ENCODE measurements at regions not wholly inside any gene's neighbourhood (a gene's known extent, or its start where the extent isn't known, plus 50 kb on each side); places are given as distances from the start of the nearest gene placed in this dataset.

- H3K4me3 ChIP-seq (replicated peaks in 1 of 3; ENCODE audit: low read depth in 2 of 3, low read length in 3 of 3), result no peak overlapping the region
- H2AFZ ChIP-seq (ENCODE audit: insufficient read depth, low read depth, low read length, poor library complexity, severe bottlenecking), result no peak overlapping the region
- no peak overlapping the region for H3K4me3 Mint-ChIP-seq
- WGBS (ENCODE audit: insufficient coverage), result 83% methylated on average over 1 of the region's 1 CpG
- peaks cover 2 to 5% (median 2%) of the 10 kb centered on the region in 3 donors for H3K27me3 Mint-ChIP-seq (ENCODE audit: low read depth in 3 of 3)
- H3K36me3 Mint-ChIP-seq, result no peaks in the 10 kb centered on the region
- H3K9me3 Mint-ChIP-seq, result no peaks in the 10 kb centered on the region
- no peak overlapping the region for H3K9ac ChIP-seq (ENCODE audit: insufficient read depth, low read length, poor library complexity, severe bottlenecking)
- intact Hi-C loops (cut with micrococcal nuclease), result no loop called here
- H3K4me2 ChIP-seq (replicated peaks; ENCODE audit: extremely low read depth, low read length, poor library complexity, severe bottlenecking), result no peak overlapping the region
- H3K36me3 ChIP-seq (replicated peaks in 1 of 2; ENCODE audit: control insufficient read depth in 1 of 2, insufficient read depth in 2 of 2, low read length in 2 of 2), result no peaks in the 10 kb centered on the region
- no peaks in the 10 kb centered on the region for H3K27me3 ChIP-seq (ENCODE audit: control insufficient read depth in 2 of 2, insufficient read depth in 2 of 2, low read length in 2 of 2)
- H3K79me2 ChIP-seq (ENCODE audit: insufficient read depth, low read length), result no peaks in the 10 kb centered on the region
- H3K27ac Mint-ChIP-seq, result no peak overlapping the region
- no peak for DNase-seq
- no peaks in the 10 kb centered on the region for H4K20me1 ChIP-seq (ENCODE audit: insufficient read depth, low read length)
- H3K27ac ChIP-seq (ENCODE audit: low read depth in 1 of 2, low read length in 2 of 2), result no peak overlapping the region
- no peaks in the 10 kb centered on the region for H3K9me3 ChIP-seq (replicated peaks in 1 of 2; ENCODE audit: control insufficient read depth in 1 of 2, insufficient read depth in 1 of 2, low read length in 2 of 2)
- no peaks in the 10 kb centered on the region for H3K4me1 Mint-ChIP-seq
- TF ChIP-seq, protein P1, sequence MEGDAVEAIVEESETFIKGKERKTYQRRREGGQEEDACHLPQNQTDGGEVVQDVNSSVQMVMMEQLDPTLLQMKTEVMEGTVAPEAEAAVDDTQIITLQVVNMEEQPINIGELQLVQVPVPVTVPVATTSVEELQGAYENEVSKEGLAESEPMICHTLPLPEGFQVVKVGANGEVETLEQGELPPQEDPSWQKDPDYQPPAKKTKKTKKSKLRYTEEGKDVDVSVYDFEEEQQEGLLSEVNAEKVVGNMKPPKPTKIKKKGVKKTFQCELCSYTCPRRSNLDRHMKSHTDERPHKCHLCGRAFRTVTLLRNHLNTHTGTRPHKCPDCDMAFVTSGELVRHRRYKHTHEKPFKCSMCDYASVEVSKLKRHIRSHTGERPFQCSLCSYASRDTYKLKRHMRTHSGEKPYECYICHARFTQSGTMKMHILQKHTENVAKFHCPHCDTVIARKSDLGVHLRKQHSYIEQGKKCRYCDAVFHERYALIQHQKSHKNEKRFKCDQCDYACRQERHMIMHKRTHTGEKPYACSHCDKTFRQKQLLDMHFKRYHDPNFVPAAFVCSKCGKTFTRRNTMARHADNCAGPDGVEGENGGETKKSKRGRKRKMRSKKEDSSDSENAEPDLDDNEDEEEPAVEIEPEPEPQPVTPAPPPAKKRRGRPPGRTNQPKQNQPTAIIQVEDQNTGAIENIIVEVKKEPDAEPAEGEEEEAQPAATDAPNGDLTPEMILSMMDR (IDR thresholded peaks at IDR 0.05), result no peak
- no peaks in the 10 kb centered on the region for H3K4me1 ChIP-seq (ENCODE audit: control insufficient read depth in 1 of 2, insufficient read depth in 2 of 2, low read length in 2 of 2)
These were observed 59.8 kb downstream of the MARCHF4 start for GRCh38 chr2:216312441-216312840.

- H3K9me3 Mint-ChIP-seq, result no peaks in the 10 kb centered on the region
- Histone ChIP-seq H3K4me3 (replicated peaks in 1 of 3; ENCODE audit: low read depth in 2 of 3, low read length in 3 of 3) (no peak overlapping the region), H3K4me1 (ENCODE audit: control insufficient read depth in 1 of 2, insufficient read depth in 2 of 2, low read length in 2 of 2) (no peaks in the 10 kb centered on the region), H3K9ac (ENCODE audit: insufficient read depth, low read length, poor library complexity, severe bottlenecking) (no peak overlapping the region), H3K36me3 (replicated peaks in 1 of 2; ENCODE audit: control insufficient read depth in 1 of 2, insufficient read depth in 2 of 2, low read length in 2 of 2) (no peaks in the 10 kb centered on the region), H3K27ac (ENCODE audit: low read depth in 1 of 2, low read length in 2 of 2) (no peak overlapping the region), H3K4me2 (replicated peaks; ENCODE audit: extremely low read depth, low read length, poor library complexity, severe bottlenecking) (no peak overlapping the region), H3K79me2 (ENCODE audit: insufficient read depth, low read length) (no peaks in the 10 kb centered on the region), H2AFZ (ENCODE audit: insufficient read depth, low read depth, low read length, poor library complexity, severe bottlenecking) (no peak overlapping the region), H4K20me1 (ENCODE audit: insufficient read depth, low read length) (no peaks in the 10 kb centered on the region), H3K27me3 (ENCODE audit: control insufficient read depth in 2 of 2, insufficient read depth in 2 of 2, low read length in 2 of 2) (no peaks in the 10 kb centered on the region), H3K9me3 (replicated peaks in 1 of 2; ENCODE audit: control insufficient read depth in 1 of 2, insufficient read depth in 1 of 2, low read length in 2 of 2) (no peaks in the 10 kb centered on the region)
- 54% methylated on average over 3 of the region's 5 CpGs for WGBS (ENCODE audit: insufficient coverage)
- no peak overlapping the region for H3K4me3 Mint-ChIP-seq
- no peak overlapping the region for H3K27ac Mint-ChIP-seq
- intact Hi-C loops (cut with micrococcal nuclease), result no loop called here
- TF ChIP-seq, protein P1 (IDR thresholded peaks at IDR 0.05), result no peak
- H3K36me3 Mint-ChIP-seq, result no peaks in the 10 kb centered on the region
- H3K4me1 Mint-ChIP-seq, result peaks cover 5% of the 10 kb centered on the region
- DNase-seq, result no peak
- H3K27me3 Mint-ChIP-seq (ENCODE audit: low read depth in 3 of 3), result peaks cover 0 to 8% (median 4%) of the 10 kb centered on the region in 3 donors
These were observed 63.7 kb downstream of the MARCHF4 start for GRCh38 chr2:216308576-216308975.
